HG03045 (cell line): ENCODE measurements at regions not wholly inside any gene's neighbourhood (a gene's known extent, or its start where the extent isn't known, plus 50 kb on each side); places are given as distances from the start of the nearest gene placed in this dataset.

Source experiments
- ATAC-seq: cut with Tn5 transposase; IDR thresholded peaks from one replicate; pipeline ENCODE4 v1.9.1; 2021; ENCODE audit warnings: mild to moderate bottlenecking, moderate library complexity; ENCODE audit not compliant: unreplicated experiment

GRCh38 chr3:59267021-59267420, 217.2 kb upstream of the CFAP20DC start:
- ATAC-seq = no peak

- ATAC-seq = no peak
Observed at GRCh38 chr3:59266551-59266950, 216.7 kb upstream of the CFAP20DC start.

- no peak for ATAC-seq
Observed at GRCh38 chr3:59265566-59265965, 215.7 kb upstream of the CFAP20DC start.

- no peak for ATAC-seq
Observed at GRCh38 chr3:59264366-59264765, 214.5 kb upstream of the CFAP20DC start.

GRCh38 chr3:59263152-59263551, 213.3 kb upstream of the CFAP20DC start:
- no peak for ATAC-seq

GRCh38 chr3:59262076-59262498, 212.3 kb upstream of the CFAP20DC start:
- ATAC-seq = peak; percentile 73

- ATAC-seq = no peak
Observed at GRCh38 chr3:59261009-59261408, 211.2 kb upstream of the CFAP20DC start.

GRCh38 chr3:59258550-59259260, 208.9 kb upstream of the CFAP20DC start:
- no peak for ATAC-seq

- ATAC-seq = no peak
Observed at GRCh38 chr3:59257506-59257905, 207.7 kb upstream of the CFAP20DC start.

- ATAC-seq = no peak
Observed at GRCh38 chr3:59256230-59256629, 206.4 kb upstream of the CFAP20DC start.

GRCh38 chr3:59254976-59255375, 205.2 kb upstream of the CFAP20DC start:
- ATAC-seq = no peak

- ATAC-seq = no peak
Observed at GRCh38 chr3:59254433-59254832, 204.6 kb upstream of the CFAP20DC start.

- no peak for ATAC-seq
Observed at GRCh38 chr3:59253523-59253922, 203.7 kb upstream of the CFAP20DC start.

- ATAC-seq = no peak
Observed at GRCh38 chr3:59251869-59252268, 202.0 kb upstream of the CFAP20DC start.

- ATAC-seq = no peak
Observed at GRCh38 chr3:59250600-59250999, 200.8 kb upstream of the CFAP20DC start.

GRCh38 chr3:59249698-59250361, 200.0 kb upstream of the CFAP20DC start:
- ATAC-seq = no peak

GRCh38 chr3:59249004-59249403, 199.2 kb upstream of the CFAP20DC start:
- ATAC-seq = no peak

- no peak for ATAC-seq
Observed at GRCh38 chr3:59247402-59247841, 197.6 kb upstream of the CFAP20DC start.

- ATAC-seq = no peak
Observed at GRCh38 chr3:59246719-59247401, 197.0 kb upstream of the CFAP20DC start.

- ATAC-seq = no peak
Observed at GRCh38 chr3:59245859-59246501, 196.2 kb upstream of the CFAP20DC start.

- no peak for ATAC-seq
Observed at GRCh38 chr3:59245300-59245858, 195.6 kb upstream of the CFAP20DC start.
